Keratinocyte (primary cell): ENCODE measurements at regions not wholly inside any gene's neighbourhood (a gene's known extent, or its start where the extent isn't known, plus 50 kb on each side); places are given as distances from the start of the nearest gene placed in this dataset.

Experiments
- DNase-seq: peaks from one replicate; pipeline ENCODE4 v3.0.0-alpha.2; 2011; ENCODE audit warnings: low read depth, missing footprints, low spot score
- FAIRE-seq: peaks from 2 replicates; lab custom pipeline; 2011; peaks lifted over from hg19 to GRCh38; lab: Jason Lieb, UNC
- H2AFZ ChIP-seq: 2 replicates; pipeline ENCODE4 v1.6.0; 2012; ENCODE audit warnings: low read length, control low read depth, inconsistent platforms; ENCODE audit not compliant: control insufficient read depth
- H3K27ac ChIP-seq: 2 replicates; pipeline ENCODE4 v1.5.1; 2011; ENCODE audit warnings: low read length; ENCODE audit not compliant: control insufficient read depth, insufficient read depth
- H3K27me3 ChIP-seq: 3 replicates; pipeline ENCODE4 v1.6.0; 2011; ENCODE audit warnings: low read length; ENCODE audit not compliant: control insufficient read depth, insufficient read depth; ENCODE audit errors: extremely low read depth
- H3K36me3 ChIP-seq, 2 experiments: 2 replicates in 1 of 2; 3 replicates in 1 of 2; pipeline ENCODE4 v1.5.1; 2011; ENCODE audit warnings: low read length in 2 of 2, mild to moderate bottlenecking in 1 of 2; ENCODE audit not compliant: control insufficient read depth in 2 of 2, insufficient read depth in 2 of 2; ENCODE audit errors: extremely low read depth in 1 of 2
- H3K4me1 ChIP-seq: 3 replicates; pipeline ENCODE4 v1.5.1; 2011; ENCODE audit warnings: low read length; ENCODE audit not compliant: control insufficient read depth, insufficient read depth; ENCODE audit errors: extremely low read depth
- H3K4me2 ChIP-seq: 3 replicates; pipeline ENCODE4 v1.6.0; 2011; ENCODE audit warnings: low read depth, low read length; ENCODE audit not compliant: control insufficient read depth, insufficient read depth; ENCODE audit errors: extremely low read depth
- H3K4me3 ChIP-seq, 3 experiments: fragments of 200-600 bp in 1 of 3; sonication (generic) in 1 of 3; 2 replicates in 2 of 3; 3 replicates in 1 of 3; pipeline ENCODE4 v1.5.1; 2011 to 2016; ENCODE audit warnings: low read length in 3 of 3, mild to moderate bottlenecking in 3 of 3, control low read depth in 2 of 3, inconsistent platforms in 1 of 3, low read depth in 1 of 3, mixed read lengths in 1 of 3, mixed run types in 1 of 3, moderate library complexity in 1 of 3; ENCODE audit not compliant: control insufficient read depth in 2 of 3, insufficient read depth in 2 of 3; ENCODE audit errors: extremely low read depth in 1 of 3
- H3K79me2 ChIP-seq: 2 replicates; pipeline ENCODE4 v1.6.0; 2012; ENCODE audit warnings: low read length; ENCODE audit not compliant: control insufficient read depth, insufficient read depth
- H3K9ac ChIP-seq: 3 replicates; pipeline ENCODE4 v1.6.0; 2011; ENCODE audit warnings: low read length; ENCODE audit not compliant: control insufficient read depth, insufficient read depth; ENCODE audit errors: extremely low read depth
- H3K9me1 ChIP-seq: 3 replicates; pipeline ENCODE4 v1.6.0; 2011; ENCODE audit warnings: low read length; ENCODE audit not compliant: control insufficient read depth, insufficient read depth; ENCODE audit errors: extremely low read depth
- H3K9me3 ChIP-seq: 2 replicates; pipeline ENCODE4 v1.5.1; 2012; ENCODE audit warnings: low read depth, low read length; ENCODE audit not compliant: control insufficient read depth
- H4K20me1 ChIP-seq: 3 replicates; pipeline ENCODE4 v1.6.0; 2011; ENCODE audit warnings: low read length; ENCODE audit not compliant: control insufficient read depth, insufficient read depth; ENCODE audit errors: extremely low read depth
- CTCF ChIP-seq, 3 experiments: IDR thresholded peaks in 1 of 3; conservative IDR thresholded peaks in 1 of 3; optimal IDR thresholded peaks in 1 of 3; 2 replicates in 2 of 3; 3 replicates in 1 of 3; pipeline versions ENCODE3 to v1.5.1; 2011; ENCODE audit warnings: low read length in 3 of 3, mild to moderate bottlenecking in 3 of 3, moderate library complexity in 2 of 3, control low read depth in 1 of 3, inconsistent platforms in 1 of 3; ENCODE audit not compliant: insufficient read depth in 2 of 3; ENCODE audit errors: extremely low read depth in 1 of 3
- EZH2 ChIP-seq: IDR thresholded peaks from one replicate; pipeline ENCODE4 v1.6.1; 2012; ENCODE audit warnings: inconsistent platforms, mild to moderate bottlenecking, low read length, moderate library complexity
- dilution Hi-C: fragments of 300-500 bp; cut with MboI; formaldehyde crosslinking; loops from one replicate; pipeline ENCODE4 v1.7.0; 2020; ENCODE audit warnings: low sequenced_read_pairs; ENCODE audit not compliant: extremely low pct_ligation_motif_present

DNA sequence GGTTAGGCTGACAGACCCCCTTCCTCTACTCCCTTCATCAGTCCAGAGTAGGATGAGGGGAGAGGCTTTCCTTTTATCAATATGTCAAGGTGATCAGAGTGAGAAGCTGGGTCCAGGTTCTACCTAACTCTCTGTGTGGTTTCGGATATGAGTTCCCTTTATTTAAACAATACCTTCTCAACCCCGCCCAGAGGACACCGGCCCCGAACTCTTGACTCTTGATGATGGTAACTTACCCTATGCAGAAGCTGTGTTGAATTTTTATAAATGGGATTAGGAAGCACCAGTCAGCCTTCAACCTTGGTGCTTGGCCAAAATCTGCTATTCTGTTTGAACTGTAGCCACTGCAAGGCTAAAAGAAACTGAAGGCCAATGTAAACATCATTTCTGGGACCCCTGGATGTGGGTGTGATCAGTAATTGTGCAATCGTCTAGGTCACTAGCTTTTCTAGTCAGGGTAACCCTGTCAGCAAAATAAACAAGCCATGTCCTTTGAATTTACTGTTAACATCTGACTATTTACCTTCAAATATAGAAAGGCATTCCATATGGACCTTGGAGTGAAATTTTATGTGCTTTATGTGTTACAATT is 398.3 kb downstream of the SEC16B start:
- FAIRE-seq, result no peak
- no peak overlapping the region for H3K27ac ChIP-seq
- dilution Hi-C loops, result no loop called here

DNA sequence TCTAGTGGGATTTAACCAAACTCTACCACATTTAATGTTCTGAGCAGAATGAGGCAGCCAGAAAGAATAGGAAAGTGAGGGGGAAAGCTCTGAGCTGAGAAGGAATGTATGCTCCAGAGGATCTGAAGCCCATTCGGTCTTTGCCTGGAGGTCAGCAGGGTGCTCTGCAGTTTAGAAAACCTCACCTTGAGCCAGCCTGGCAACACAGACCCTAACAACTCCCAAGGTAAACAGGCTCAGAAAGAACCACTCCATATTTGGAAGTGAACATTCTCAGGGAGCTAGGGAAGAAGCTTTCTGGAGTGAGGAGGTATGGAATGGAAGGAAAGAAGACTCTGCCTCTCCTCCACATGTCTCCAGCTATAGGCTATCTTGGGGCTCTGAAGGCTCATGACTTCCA is 398.8 kb downstream of the SEC16B start:
- DNase-seq (no peak), FAIRE-seq (no peak)
- H3K9ac ChIP-seq, result no peak overlapping the region
- H3K27ac ChIP-seq, result no peak overlapping the region
- no peaks in the 10 kb centered on the region for H3K9me3 ChIP-seq
- no peak overlapping the region for H2AFZ ChIP-seq
- H3K9me1 ChIP-seq, result no peaks in the 10 kb centered on the region
- H3K4me2 ChIP-seq, result no peak overlapping the region
- H3K4me1 ChIP-seq, result peaks cover 6% of the 10 kb centered on the region
- dilution Hi-C loops, result no loop called here
- no peaks in the 10 kb centered on the region for H3K27me3 ChIP-seq
- H3K79me2 ChIP-seq, result no peaks in the 10 kb centered on the region
- TF ChIP-seq CTCF (optimal IDR thresholded peaks at IDR 0.05 in 1 of 3, IDR thresholded peaks at IDR 0.05 in 1 of 3, conservative IDR thresholded peaks at IDR 0.05 in 1 of 3; ENCODE audit: extremely low read depth in 1 of 3, insufficient read depth in 2 of 3, low read length in 3 of 3), result no peak
- no peak for TF ChIP-seq EZH2
- no peak overlapping the region for H3K4me3 ChIP-seq
- H4K20me1 ChIP-seq, result no peaks in the 10 kb centered on the region
- H3K36me3 ChIP-seq, result no peaks in the 10 kb centered on the region

More for the DNA sequence above, 398.3 kb downstream of the SEC16B start:
- Histone ChIP-seq H3K9me3 (no peaks in the 10 kb centered on the region), H3K27me3 (no peaks in the 10 kb centered on the region), H3K4me1 (peaks cover 6% of the 10 kb centered on the region), H2AFZ (no peak overlapping the region), H3K4me2 (no peak overlapping the region), H3K9me1 (no peaks in the 10 kb centered on the region), H3K36me3 (no peaks in the 10 kb centered on the region), H3K4me3 (no peak overlapping the region), H3K9ac (no peak overlapping the region), H3K79me2 (no peaks in the 10 kb centered on the region), H4K20me1 (no peaks in the 10 kb centered on the region)
- TF ChIP-seq EZH2, result no peak
- TF ChIP-seq CTCF (optimal IDR thresholded peaks at IDR 0.05 in 1 of 3, IDR thresholded peaks at IDR 0.05 in 1 of 3, conservative IDR thresholded peaks at IDR 0.05 in 1 of 3; ENCODE audit: extremely low read depth in 1 of 3, insufficient read depth in 2 of 3, low read length in 3 of 3), result no peak
- no peak for DNase-seq
